ENCODE measurements at regions not wholly inside any gene's neighbourhood (a gene's known extent, or its start where the extent isn't known, plus 50 kb on each side); places are given as distances from the start of the nearest gene placed in this dataset.

DNA sequence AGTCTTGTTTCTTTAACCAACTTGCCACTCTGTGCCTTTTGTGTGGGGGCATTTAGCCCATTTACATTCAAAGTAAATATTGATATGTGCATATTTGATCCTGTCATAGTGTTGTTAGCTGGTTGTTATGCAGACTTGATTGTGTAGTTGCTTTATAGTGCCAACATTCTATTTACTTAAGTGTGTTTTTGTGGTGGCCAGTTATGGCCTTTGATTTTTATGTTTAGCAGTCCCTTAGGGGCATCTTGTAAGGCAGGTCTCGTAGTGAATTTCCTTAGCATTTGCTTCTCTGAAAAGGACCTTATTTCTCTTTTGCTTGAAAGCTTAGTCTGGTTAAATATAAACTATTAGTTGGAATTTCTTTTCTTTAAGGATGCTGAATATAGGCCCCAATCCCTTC is 282.8 kb upstream of the NECTIN3 start:
- Histone ChIP-seq H3K9ac (ENCODE audit: extremely low read depth, low read length, poor library complexity, severe bottlenecking) (no peak overlapping the region), H3K27me3 (ENCODE audit: control insufficient read depth, insufficient read depth, low read length, poor library complexity, severe bottlenecking) (no peaks in the 10 kb centered on the region), H3K4me1 (ENCODE audit: control insufficient read depth, insufficient read depth, low read length) (no peaks in the 10 kb centered on the region), H3K9me3 (ENCODE audit: control insufficient read depth, low read length) (peaks cover 21% of the 10 kb centered on the region), H3K27ac (ENCODE audit: low read depth, low read length) (no peak overlapping the region), H3K36me3 (ENCODE audit: control insufficient read depth, insufficient read depth, low read length) (no peaks in the 10 kb centered on the region), H3K4me3 (ENCODE audit: low read length) (no peak overlapping the region)
- TF ChIP-seq, protein P1, sequence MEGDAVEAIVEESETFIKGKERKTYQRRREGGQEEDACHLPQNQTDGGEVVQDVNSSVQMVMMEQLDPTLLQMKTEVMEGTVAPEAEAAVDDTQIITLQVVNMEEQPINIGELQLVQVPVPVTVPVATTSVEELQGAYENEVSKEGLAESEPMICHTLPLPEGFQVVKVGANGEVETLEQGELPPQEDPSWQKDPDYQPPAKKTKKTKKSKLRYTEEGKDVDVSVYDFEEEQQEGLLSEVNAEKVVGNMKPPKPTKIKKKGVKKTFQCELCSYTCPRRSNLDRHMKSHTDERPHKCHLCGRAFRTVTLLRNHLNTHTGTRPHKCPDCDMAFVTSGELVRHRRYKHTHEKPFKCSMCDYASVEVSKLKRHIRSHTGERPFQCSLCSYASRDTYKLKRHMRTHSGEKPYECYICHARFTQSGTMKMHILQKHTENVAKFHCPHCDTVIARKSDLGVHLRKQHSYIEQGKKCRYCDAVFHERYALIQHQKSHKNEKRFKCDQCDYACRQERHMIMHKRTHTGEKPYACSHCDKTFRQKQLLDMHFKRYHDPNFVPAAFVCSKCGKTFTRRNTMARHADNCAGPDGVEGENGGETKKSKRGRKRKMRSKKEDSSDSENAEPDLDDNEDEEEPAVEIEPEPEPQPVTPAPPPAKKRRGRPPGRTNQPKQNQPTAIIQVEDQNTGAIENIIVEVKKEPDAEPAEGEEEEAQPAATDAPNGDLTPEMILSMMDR (conservative IDR thresholded peaks at IDR 0.05) = no peak
- H3K4me3 Mint-ChIP-seq = no peak overlapping the region
- WGBS, 2 experiments (ENCODE audit: insufficient coverage in 1 of 2, insufficient read length in 1 of 2) = 88% methylated on average over 1 of the region's 1 CpG; no CpG with 5 or more reads in 1 of the 2 experiments
- DNase-seq = no peak
- H3K4me1 Mint-ChIP-seq = peaks cover 17% of the 10 kb centered on the region
- H3K27me3 Mint-ChIP-seq (ENCODE audit: insufficient read depth) = no peaks in the 10 kb centered on the region
- H3K27ac Mint-ChIP-seq = no peak overlapping the region
- H3K36me3 Mint-ChIP-seq (ENCODE audit: low read depth) = peaks cover 8% of the 10 kb centered on the region
- peaks cover 22% of the 10 kb centered on the region for H3K9me3 Mint-ChIP-seq

DNA sequence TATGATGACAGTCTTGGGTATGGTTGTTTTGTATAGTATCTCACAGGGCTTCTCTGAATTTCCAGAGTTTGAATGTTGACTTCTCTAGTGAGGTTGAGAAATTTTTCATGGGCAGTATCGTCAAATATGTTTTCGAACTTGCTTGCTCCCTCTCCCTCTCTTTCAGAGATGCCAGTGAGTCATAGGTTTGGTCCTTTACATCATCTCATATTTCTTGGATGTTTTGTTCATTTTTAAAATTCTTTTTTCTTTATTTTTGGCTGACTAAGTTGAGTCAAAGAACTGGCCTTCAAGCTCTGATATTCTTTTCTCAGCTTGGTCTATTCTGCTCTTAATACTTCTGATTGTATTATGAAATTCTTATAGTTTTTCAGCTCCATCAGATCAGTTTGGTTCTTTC is 282.3 kb upstream of the NECTIN3 start:
- H3K4me3 Mint-ChIP-seq = no peak overlapping the region
- H3K27ac Mint-ChIP-seq = no peak overlapping the region
- no peaks in the 10 kb centered on the region for H3K27me3 Mint-ChIP-seq (ENCODE audit: insufficient read depth)
- H3K9me3 Mint-ChIP-seq = peaks cover 22% of the 10 kb centered on the region
- Histone ChIP-seq H3K4me1 (ENCODE audit: control insufficient read depth, insufficient read depth, low read length) (no peaks in the 10 kb centered on the region), H3K27ac (ENCODE audit: low read depth, low read length) (no peak overlapping the region), H3K27me3 (ENCODE audit: control insufficient read depth, insufficient read depth, low read length, poor library complexity, severe bottlenecking) (no peaks in the 10 kb centered on the region), H3K9me3 (ENCODE audit: control insufficient read depth, low read length) (peaks cover 21% of the 10 kb centered on the region), H3K4me3 (ENCODE audit: low read length) (no peak overlapping the region), H3K9ac (ENCODE audit: extremely low read depth, low read length, poor library complexity, severe bottlenecking) (no peak overlapping the region), H3K36me3 (ENCODE audit: control insufficient read depth, insufficient read depth, low read length) (no peaks in the 10 kb centered on the region)
- peaks cover 8% of the 10 kb centered on the region for H3K36me3 Mint-ChIP-seq (ENCODE audit: low read depth)
- DNase-seq = no peak
- peaks cover 22% of the 10 kb centered on the region for H3K4me1 Mint-ChIP-seq
- TF ChIP-seq, protein P1 (conservative IDR thresholded peaks at IDR 0.05) = no peak
- 93% methylated on average over 2 of the region's 2 CpGs; no CpG with 5 or more reads in 1 of the 2 experiments for WGBS, 2 experiments (ENCODE audit: insufficient coverage in 1 of 2, insufficient read length in 1 of 2)

DNA sequence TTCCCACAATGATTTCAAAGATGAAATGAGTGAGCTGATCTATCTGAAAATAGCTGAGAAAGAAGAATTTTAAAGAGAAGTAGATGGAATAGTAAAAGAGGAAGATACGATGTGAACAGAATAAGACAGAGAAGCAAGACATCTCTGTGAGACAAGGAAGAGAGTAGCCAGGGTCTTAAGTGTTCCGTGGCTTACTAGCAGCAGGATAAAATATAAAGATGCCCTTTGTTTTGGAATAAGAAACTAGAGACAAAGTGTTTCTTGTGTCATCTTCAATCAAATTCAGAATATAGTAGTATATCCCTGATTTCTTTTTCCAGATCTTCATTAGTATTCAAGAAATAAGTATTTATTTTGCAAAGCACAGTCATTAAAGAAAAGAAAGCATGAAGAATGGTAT is 281.0 kb upstream of the NECTIN3 start:
- Mint-ChIP-seq H3K27me3 (ENCODE audit: insufficient read depth) (no peaks in the 10 kb centered on the region), H3K9me3 (peaks cover 11% of the 10 kb centered on the region), H3K4me1 (peaks cover 23% of the 10 kb centered on the region), H3K27ac (no peak overlapping the region), H3K4me3 (no peak overlapping the region), H3K36me3 (ENCODE audit: low read depth) (peaks cover under 1% of the 10 kb centered on the region)
- WGBS, 2 experiments (ENCODE audit: insufficient coverage in 1 of 2, insufficient read length in 1 of 2) = 95 to 96% methylated on average over 2 of the region's 2 CpGs
- Histone ChIP-seq H3K27ac (ENCODE audit: low read depth, low read length) (no peak overlapping the region), H3K4me3 (ENCODE audit: low read length) (no peak overlapping the region), H3K4me1 (ENCODE audit: control insufficient read depth, insufficient read depth, low read length) (no peaks in the 10 kb centered on the region), H3K36me3 (ENCODE audit: control insufficient read depth, insufficient read depth, low read length) (no peaks in the 10 kb centered on the region), H3K9ac (ENCODE audit: extremely low read depth, low read length, poor library complexity, severe bottlenecking) (no peak overlapping the region), H3K9me3 (ENCODE audit: control insufficient read depth, low read length) (peaks cover 9% of the 10 kb centered on the region), H3K27me3 (ENCODE audit: control insufficient read depth, insufficient read depth, low read length, poor library complexity, severe bottlenecking) (no peaks in the 10 kb centered on the region)
- no peak for DNase-seq
- TF ChIP-seq, protein P1 (conservative IDR thresholded peaks at IDR 0.05) = no peak

Measured in endodermal cell (in vitro differentiated cells).